Neural cell (in vitro differentiated cells): ENCODE measurements at regions not wholly inside any gene's neighbourhood (a gene's known extent, or its start where the extent isn't known, plus 50 kb on each side); places are given as distances from the start of the nearest gene placed in this dataset.

Experiments
- H2AFZ ChIP-seq: fragments of 200-600, 300-800 bp; sonication (generic), shearing (Covaris generic); 2 replicates; pipeline ENCODE4 v1.6.0; 2014; ENCODE audit warnings: low read depth, mild to moderate bottlenecking, antibody characterized with exemption, low read length, moderate library complexity
- H3F3A ChIP-seq: fragments of 200-600 bp; shearing (Covaris generic); 2 replicates; pipeline ENCODE4 v1.6.1; 2016; ENCODE audit warnings: mild to moderate bottlenecking, moderate library complexity, mixed read lengths, antibody characterized with exemption, low read length; ENCODE audit not compliant: insufficient read depth, poor library complexity, severe bottlenecking
- H3K27ac ChIP-seq: fragments of 200-600, 300-800 bp; sonication (generic), shearing (Covaris generic); 2 replicates; pipeline ENCODE4 v1.5.1; 2014; ENCODE audit warnings: mild to moderate bottlenecking, low read length, moderate library complexity
- H3K27me3 ChIP-seq: fragments of 300-800, 200-600 bp; sonication (generic), shearing (Covaris generic); 2 replicates; pipeline ENCODE4 v1.6.0; 2014; ENCODE audit warnings: mild to moderate bottlenecking, low read depth, low read length, moderate library complexity; ENCODE audit not compliant: insufficient read depth
- H3K36me3 ChIP-seq: fragments of 300-800, 200-600 bp; sonication (generic), shearing (Covaris generic); 2 replicates; pipeline ENCODE4 v1.5.1; 2014; ENCODE audit warnings: mild to moderate bottlenecking, antibody characterized with exemption, low read length, moderate library complexity; ENCODE audit not compliant: insufficient read depth
- H3K4me2 ChIP-seq: fragments of 300-800, 200-600 bp; sonication (generic), shearing (Covaris generic); 2 replicates; pipeline ENCODE4 v1.6.0; 2014; ENCODE audit warnings: mild to moderate bottlenecking, low read length
- H3K4me3 ChIP-seq: fragments of 300-800, 200-600 bp; sonication (generic), shearing (Covaris generic); 2 replicates; pipeline ENCODE4 v1.5.1; 2014; ENCODE audit warnings: mild to moderate bottlenecking, low read length, moderate library complexity
- H3K79me2 ChIP-seq: fragments of 200-600 bp; shearing (Covaris generic); replicated peaks from 2 replicates; pipeline ENCODE4 v1.6.0; 2014; ENCODE audit warnings: mild to moderate bottlenecking, low read length, moderate library complexity; ENCODE audit not compliant: insufficient read depth
- H3K9ac ChIP-seq: fragments of 300-800, 200-600 bp; sonication (generic), shearing (Covaris generic); 2 replicates; pipeline ENCODE4 v1.6.1; 2016; ENCODE audit warnings: mild to moderate bottlenecking, low read length, mixed read lengths
- H3K9me2 ChIP-seq: fragments of 200-600 bp; shearing (Covaris generic); 2 replicates; pipeline ENCODE4 v1.6.1; 2016; ENCODE audit warnings: mild to moderate bottlenecking, low read length, mixed read lengths; ENCODE audit not compliant: insufficient read depth
- H3K9me3 ChIP-seq: fragments of 200-600, 300-800 bp; sonication (generic), shearing (Covaris generic); 2 replicates; pipeline ENCODE4 v1.6.1; 2016; ENCODE audit warnings: mild to moderate bottlenecking, mixed run types, low read length, moderate library complexity, mixed read lengths
- H4K20me1 ChIP-seq: fragments of 200-600 bp; shearing (Covaris generic); 2 replicates; pipeline ENCODE4 v1.6.1; 2016; ENCODE audit warnings: mild to moderate bottlenecking, mixed run types; ENCODE audit not compliant: insufficient read depth
- CTCF ChIP-seq: fragments of 450-650 bp; IDR thresholded peaks from 2 replicates; pipeline ENCODE4 v1.5.1; 2014; ENCODE audit warnings: antibody characterized with exemption, mild to moderate bottlenecking, moderate library complexity; ENCODE audit not compliant: poor library complexity, severe bottlenecking
- EP300 ChIP-seq: fragments of 450-650 bp; conservative IDR thresholded peaks from 2 replicates; pipeline ENCODE4 v1.6.1; 2014; ENCODE audit warnings: antibody characterized with exemption, mild to moderate bottlenecking, moderate library complexity; ENCODE audit not compliant: poor library complexity, severe bottlenecking
- EZH2 ChIP-seq: fragments of 200-600, 300-800 bp; shearing (Covaris generic), sonication (generic); IDR thresholded peaks from 2 replicates; pipeline ENCODE4 v1.6.1; 2014; ENCODE audit warnings: antibody characterized with exemption, low read length, borderline replicate concordance, mild to moderate bottlenecking; ENCODE audit not compliant: insufficient read depth, poor library complexity, severe bottlenecking
- MXI1 ChIP-seq: fragments of 450-650 bp; conservative IDR thresholded peaks from 2 replicates; pipeline ENCODE4 v1.6.1; 2014; ENCODE audit warnings: antibody characterized with exemption, mild to moderate bottlenecking; ENCODE audit not compliant: poor library complexity, severe bottlenecking
- POLR2AphosphoS5 ChIP-seq: IDR thresholded peaks from 2 replicates; pipeline ENCODE4 v1.6.1; 2012
- RAD21 ChIP-seq: fragments of 450-650 bp; conservative IDR thresholded peaks from 2 replicates; pipeline ENCODE4 v1.6.1; 2014; ENCODE audit warnings: antibody characterized with exemption, mild to moderate bottlenecking, moderate library complexity
- REST ChIP-seq: IDR thresholded peaks from 2 replicates; pipeline ENCODE4 v1.6.1; 2012; ENCODE audit warnings: borderline replicate concordance
- SMC3 ChIP-seq: fragments of 450-650 bp; conservative IDR thresholded peaks from 2 replicates; pipeline ENCODE4 v1.6.1; 2014; ENCODE audit warnings: antibody characterized with exemption, mild to moderate bottlenecking, moderate library complexity; ENCODE audit not compliant: poor library complexity
- TAF1 ChIP-seq: IDR thresholded peaks from 2 replicates; pipeline ENCODE4 v1.6.1; 2012; ENCODE audit warnings: low read depth

- Histone ChIP-seq H3K9me2 (no peaks in the 10 kb centered on the region), H3K9me3 (no peaks in the 10 kb centered on the region), H3F3A (no peaks in the 10 kb centered on the region), H3K36me3 (no peaks in the 10 kb centered on the region), H3K27ac (no peak overlapping the region), H3K9ac (no peak overlapping the region), H3K4me2 (no peak overlapping the region), H3K79me2 (no peaks in the 10 kb centered on the region), H4K20me1 (no peaks in the 10 kb centered on the region), H2AFZ (no peak overlapping the region), H3K27me3 (peaks cover 4% of the 10 kb centered on the region), H3K4me3 (no peak overlapping the region)
- TF ChIP-seq CTCF (no peak), SMC3 (no peak), MXI1 (no peak)
Observed at GRCh38 chr5:61670941-61671340, 338.9 kb downstream of the ZSWIM6 start.

DNA sequence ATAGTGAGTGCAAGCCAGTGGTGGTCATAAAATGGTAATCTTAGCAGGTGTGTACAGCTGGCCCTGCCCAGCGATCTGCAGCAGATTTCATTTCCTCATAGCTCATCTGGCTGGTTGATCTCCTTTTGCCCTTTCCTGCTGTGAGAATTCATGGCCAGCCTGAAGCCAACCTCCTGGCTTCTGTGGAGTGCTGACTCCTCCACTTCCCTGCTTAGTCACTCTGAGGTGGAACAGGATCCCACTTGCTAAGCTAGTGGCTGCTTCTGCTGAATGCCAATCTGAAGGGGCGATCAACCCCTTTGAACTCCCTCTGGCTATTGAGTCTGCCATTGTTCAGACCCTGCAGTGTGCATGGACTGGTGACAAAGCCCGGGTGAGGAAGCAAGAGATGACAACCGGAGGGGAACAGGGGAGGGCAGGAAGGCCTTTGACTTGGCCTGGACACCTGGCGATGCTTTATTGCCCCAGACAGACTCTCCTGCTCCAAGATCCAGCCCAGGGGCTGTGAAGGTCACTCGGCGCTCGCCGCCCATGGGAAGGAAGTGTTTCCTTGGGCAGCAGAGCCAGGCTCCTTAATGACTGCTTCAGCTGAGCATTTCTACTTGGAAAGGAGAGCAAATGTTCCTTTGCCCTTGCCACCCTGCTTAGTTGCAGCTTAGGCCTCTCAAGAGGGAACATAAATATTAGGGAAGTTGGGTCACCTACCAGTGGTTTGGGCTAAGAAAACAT lies 341.1 kb downstream of the ZSWIM6 start:
- no peaks in the 10 kb centered on the region for H3K9me2 ChIP-seq
- no peaks in the 10 kb centered on the region for H4K20me1 ChIP-seq
- no peaks in the 10 kb centered on the region for H3K9me3 ChIP-seq
- H2AFZ ChIP-seq, result no peak overlapping the region
- H3K79me2 ChIP-seq, result no peaks in the 10 kb centered on the region
- H3K4me2 ChIP-seq, result no peak overlapping the region
- H3K27me3 ChIP-seq, result peaks cover 4% of the 10 kb centered on the region
- H3K36me3 ChIP-seq, result no peaks in the 10 kb centered on the region
- H3K9ac ChIP-seq, result no peak overlapping the region
- no peak overlapping the region for H3K4me3 ChIP-seq
- no peaks in the 10 kb centered on the region for H3F3A ChIP-seq
- peak overlapping the region; percentile 21 for H3K27ac ChIP-seq
- no peak for TF ChIP-seq POLR2AphosphoS5
- no peak for TF ChIP-seq MXI1
- no peak for TF ChIP-seq EZH2
- TF ChIP-seq EP300, result no peak
- no peak for TF ChIP-seq TAF1
- no peak for TF ChIP-seq CTCF
- TF ChIP-seq REST, result no peak
- no peak for TF ChIP-seq SMC3
- no peak for TF ChIP-seq RAD21
